DOHH2 (cell line): ENCODE measurements at regions not wholly inside any gene's neighbourhood (a gene's known extent, or its start where the extent isn't known, plus 50 kb on each side); places are given as distances from the start of the nearest gene placed in this dataset.
A peak's percentile ranks its signal among the peaks of the same experiment; 100 is the strongest.

Experiments
- H3F3A ChIP-seq: fragments of 200-600 bp; sonication (generic), shearing (Covaris generic); 2 replicates; pipeline ENCODE4 v1.6.0; 2016; ENCODE audit warnings: antibody characterized with exemption, mild to moderate bottlenecking; ENCODE audit not compliant: control insufficient read depth, insufficient read depth
- H3K27ac ChIP-seq: fragments of 200-600 bp; sonication (generic); 2 replicates; pipeline ENCODE4 v1.5.1; 2014; ENCODE audit warnings: low read depth, mild to moderate bottlenecking, low read length, moderate library complexity
- H3K27me3 ChIP-seq: fragments of 200-600 bp; sonication (generic); 2 replicates; pipeline ENCODE4 v1.6.1; 2014; ENCODE audit warnings: mild to moderate bottlenecking, low read length, mixed read lengths; ENCODE audit not compliant: control insufficient read depth
- H3K36me3 ChIP-seq: fragments of 200-600 bp; sonication (generic); 2 replicates; pipeline ENCODE4 v1.6.1; 2014; ENCODE audit warnings: mild to moderate bottlenecking, low read length, moderate library complexity, mixed read lengths; ENCODE audit not compliant: control insufficient read depth
- H3K4me1 ChIP-seq: fragments of 200-600 bp; sonication (generic); 2 replicates; pipeline ENCODE4 v1.6.1; 2014; ENCODE audit warnings: mild to moderate bottlenecking, low read length, mixed read lengths; ENCODE audit not compliant: control insufficient read depth
- H3K4me2 ChIP-seq: fragments of 200-600 bp; sonication (generic); 2 replicates; pipeline ENCODE4 v1.6.0; 2014; ENCODE audit warnings: mild to moderate bottlenecking, low read length, moderate library complexity
- H3K4me3 ChIP-seq: fragments of 200-600 bp; sonication (generic); 2 replicates; pipeline ENCODE4 v1.5.1; 2014; ENCODE audit warnings: mild to moderate bottlenecking, low read length, mixed read lengths
- H3K79me2 ChIP-seq: fragments of 200-600 bp; sonication (generic); 2 replicates; pipeline ENCODE4 v1.6.1; 2014; ENCODE audit warnings: mild to moderate bottlenecking, low read length, mixed read lengths; ENCODE audit not compliant: control insufficient read depth
- H3K9me2 ChIP-seq: fragments of 200-600 bp; sonication (generic); replicated peaks from 2 replicates; pipeline ENCODE4 v1.6.1; 2014; ENCODE audit warnings: mild to moderate bottlenecking, low read length, mixed read lengths; ENCODE audit not compliant: control insufficient read depth
- H3K9me3 ChIP-seq: fragments of 200-600 bp; sonication (generic); 2 replicates; pipeline ENCODE4 v1.6.1; 2014; ENCODE audit warnings: antibody characterized with exemption, low read length, mixed read lengths; ENCODE audit not compliant: control insufficient read depth, insufficient read depth
- H4K20me1 ChIP-seq: fragments of 200-600 bp; sonication (generic); 2 replicates; pipeline ENCODE4 v1.6.0; 2014; ENCODE audit warnings: low read depth, mild to moderate bottlenecking, antibody characterized with exemption, low read length, moderate library complexity; ENCODE audit not compliant: control insufficient read depth, insufficient read depth
- CTCF ChIP-seq: fragments of 200-600 bp; sonication (generic); IDR thresholded peaks from one replicate; pipeline ENCODE4 v1.5.1; 2014; ENCODE audit warnings: antibody characterized with exemption, mild to moderate bottlenecking, low read depth, low read length; ENCODE audit not compliant: poor library complexity, severe bottlenecking
- EZH2phosphoT487 ChIP-seq: fragments of 200-600 bp; sonication (generic); IDR thresholded peaks from 2 replicates; pipeline ENCODE4 v1.6.1; 2017; ENCODE audit warnings: borderline replicate concordance, mild to moderate bottlenecking, antibody characterized with exemption, low read length, moderate library complexity, mixed read lengths

GRCh38 chr15:81941479-81941878 is 104.3 kb downstream of the MEX3B start:
- H3K79me2 ChIP-seq: no peaks in the 10 kb centered on the region

GRCh38 chr15:81940467-81941451 is 105.1 kb downstream of the MEX3B start:
- Histone ChIP-seq H3K4me1 (peaks cover 7% of the 10 kb centered on the region; the same call in 1 of the 2 replicates), H3K9me3 (no peaks in the 10 kb centered on the region), H3K79me2 (no peaks in the 10 kb centered on the region), H3K27me3 (no peaks in the 10 kb centered on the region), H3K4me2 (no peak overlapping the region), H3K9me2 (no peaks in the 10 kb centered on the region), H3K27ac (no peak overlapping the region), H3F3A (no peaks in the 10 kb centered on the region), H4K20me1 (no peaks in the 10 kb centered on the region), H3K4me3 (no peak overlapping the region), H3K36me3 (no peaks in the 10 kb centered on the region)
- TF ChIP-seq EZH2phosphoT487 (no peak), CTCF (no peak)

More at GRCh38 chr15:81941479-81941878, 104.3 kb downstream of the MEX3B start:
- Histone ChIP-seq H3K4me2 (no peak overlapping the region), H3K4me3 (no peak overlapping the region), H3K9me2 (no peaks in the 10 kb centered on the region), H3K27ac (no peak overlapping the region), H3K27me3 (no peaks in the 10 kb centered on the region), H4K20me1 (no peaks in the 10 kb centered on the region), H3K36me3 (no peaks in the 10 kb centered on the region), H3K9me3 (no peaks in the 10 kb centered on the region), H3K4me1 (peaks cover 7% of the 10 kb centered on the region; the same call in 1 of the 2 replicates), H3F3A (no peaks in the 10 kb centered on the region)
- TF ChIP-seq CTCF: no peak
- TF ChIP-seq EZH2phosphoT487: no peak

DNA sequence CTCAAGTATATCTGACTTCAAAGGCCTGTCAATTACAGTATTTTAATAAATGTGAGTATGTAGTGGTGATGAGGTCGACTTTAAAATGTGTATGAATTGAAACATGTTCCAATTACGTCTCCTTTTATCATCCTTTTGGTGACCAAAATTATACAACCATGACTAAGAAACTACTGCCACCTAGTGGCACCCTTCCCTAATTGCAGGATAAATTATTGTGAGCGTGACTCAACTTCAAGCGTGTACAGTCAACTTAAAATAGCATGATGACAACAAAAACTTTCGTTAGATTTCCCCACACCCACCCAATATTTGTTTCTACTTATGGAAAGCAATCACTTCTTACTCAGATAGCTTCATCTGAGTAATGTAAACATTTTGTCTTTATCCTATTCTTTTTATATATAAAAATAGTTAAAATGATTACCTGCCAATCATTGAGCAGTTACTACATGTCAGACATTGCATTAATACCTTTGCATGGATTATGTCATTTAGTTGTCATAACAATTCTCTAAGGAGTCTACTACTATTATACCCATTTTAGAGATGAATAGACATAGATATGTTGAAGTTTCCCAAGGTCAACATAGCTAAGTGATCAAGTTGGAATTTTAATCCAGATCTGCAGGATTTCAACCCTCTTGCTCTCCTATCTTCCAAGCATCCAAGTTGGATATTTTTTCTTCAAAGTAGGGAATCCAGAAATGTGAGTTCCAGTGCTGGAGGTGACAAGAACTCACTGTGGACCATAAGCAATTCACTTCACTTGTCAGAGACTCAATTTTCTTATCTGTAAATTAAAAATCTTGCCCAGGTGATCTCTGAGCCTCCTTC is 106.0 kb downstream of the MEX3B start:
- no peak overlapping the region for H3K4me3 ChIP-seq
- no peaks in the 10 kb centered on the region for H4K20me1 ChIP-seq
- TF ChIP-seq EZH2phosphoT487: no peak
- peak; percentile 82 for TF ChIP-seq CTCF
- H3K36me3 ChIP-seq: no peaks in the 10 kb centered on the region
- peaks cover 7% of the 10 kb centered on the region; the same call in 1 of the 2 replicates for H3K4me1 ChIP-seq
- no peak overlapping the region for H3K27ac ChIP-seq
- H3K9me3 ChIP-seq: no peaks in the 10 kb centered on the region
- no peaks in the 10 kb centered on the region for H3K79me2 ChIP-seq
- no peaks in the 10 kb centered on the region for H3F3A ChIP-seq
- H3K27me3 ChIP-seq: no peaks in the 10 kb centered on the region
- no peak overlapping the region for H3K4me2 ChIP-seq
- H3K9me2 ChIP-seq: no peaks in the 10 kb centered on the region
